SK-N-MC (cell line): ENCODE measurements at regions not wholly inside any gene's neighbourhood (a gene's known extent, or its start where the extent isn't known, plus 50 kb on each side); places are given as distances from the start of the nearest gene placed in this dataset.
A peak's percentile ranks its signal among the peaks of the same experiment; 100 is the strongest.

ENCODE experiments used
- DNase-seq: peaks from one replicate; pipeline ENCODE4 v3.0.0-alpha.2; 2011; ENCODE audit warnings: low read depth, low spot score
- H3K27ac ChIP-seq: fragments of 200-600 bp; sonication (generic); 2 replicates; pipeline ENCODE4 v1.5.1; 2016; ENCODE audit warnings: mixed run types
- H3K36me3 ChIP-seq: fragments of 200-600 bp; sonication (generic); 2 replicates; pipeline ENCODE4 v1.6.1; 2017; ENCODE audit warnings: antibody characterized with exemption, low read length, mixed read lengths; ENCODE audit not compliant: insufficient read depth
- H3K4me3 ChIP-seq: fragments of 200-600 bp; sonication (generic); 2 replicates; pipeline ENCODE4 v1.5.1; 2016
- H3K9ac ChIP-seq: fragments of 200-600 bp; sonication (generic); 2 replicates; pipeline ENCODE4 v1.8.0; 2017; ENCODE audit warnings: mixed run types, mixed read lengths; ENCODE audit not compliant: insufficient read length
- H3K9me3 ChIP-seq: fragments of 200-600 bp; sonication (generic); 2 replicates; pipeline ENCODE4 v1.6.1; 2017; ENCODE audit warnings: low read depth, mild to moderate bottlenecking, antibody characterized with exemption, low read length, moderate library complexity, mixed read lengths
- EZH2 ChIP-seq: fragments of 200-600 bp; sonication (generic); IDR thresholded peaks from one replicate; pipeline ENCODE4 v1.6.1; 2017; ENCODE audit warnings: antibody characterized with exemption
- FOXP2 ChIP-seq: optimal IDR thresholded peaks from 2 replicates; pipeline ENCODE3; 2011; ENCODE audit warnings: mild to moderate bottlenecking, moderate library complexity; ENCODE audit not compliant: insufficient read depth; ENCODE audit errors: extremely low read length, control extremely low read depth
- POLR2AphosphoS5 ChIP-seq: IDR thresholded peaks from 2 replicates; pipeline ENCODE4 v1.6.1; 2012; ENCODE audit warnings: mild to moderate bottlenecking, low read depth, low read length, borderline replicate concordance

GRCh38 chr9:16236311-16236710 is 634.2 kb downstream of the BNC2 start:
- Histone ChIP-seq H3K9ac (no peak overlapping the region), H3K36me3 (no peaks in the 10 kb centered on the region), H3K9me3 (no peaks in the 10 kb centered on the region), H3K4me3 (no peak overlapping the region), H3K27ac (peak overlapping the region; percentile 50)
- TF ChIP-seq POLR2AphosphoS5 = no peak
- no peak for TF ChIP-seq EZH2
- no peak for TF ChIP-seq FOXP2
- DNase-seq = peak; percentile 20

GRCh38 chr9:16236882-16237281 is 633.6 kb downstream of the BNC2 start:
- H3K27ac ChIP-seq = peak overlapping the region; percentile 50
- TF ChIP-seq POLR2AphosphoS5 (no peak), FOXP2 (no peak), EZH2 (no peak)
- no peaks in the 10 kb centered on the region for H3K9me3 ChIP-seq
- H3K9ac ChIP-seq = no peak overlapping the region
- no peak overlapping the region for H3K4me3 ChIP-seq
- H3K36me3 ChIP-seq = no peaks in the 10 kb centered on the region
- DNase-seq = no peak

GRCh38 chr9:16238623-16239138 is 631.8 kb downstream of the BNC2 start:
- DNase-seq = no peak
- H3K9me3 ChIP-seq = no peaks in the 10 kb centered on the region
- no peak for TF ChIP-seq POLR2AphosphoS5
- TF ChIP-seq EZH2 = no peak
- no peak for TF ChIP-seq FOXP2
- H3K27ac ChIP-seq = no peak overlapping the region
- H3K36me3 ChIP-seq = no peaks in the 10 kb centered on the region
- H3K4me3 ChIP-seq = no peak overlapping the region
- H3K9ac ChIP-seq = no peak overlapping the region

GRCh38 chr9:16241231-16241630 is 629.2 kb downstream of the BNC2 start:
- H3K36me3 ChIP-seq = no peaks in the 10 kb centered on the region
- no peak overlapping the region for H3K9ac ChIP-seq
- no peaks in the 10 kb centered on the region for H3K9me3 ChIP-seq
- TF ChIP-seq EZH2 (no peak), FOXP2 (no peak), POLR2AphosphoS5 (no peak)
- no peak for DNase-seq
- no peak overlapping the region for H3K27ac ChIP-seq
- no peak overlapping the region for H3K4me3 ChIP-seq

GRCh38 chr9:16243798-16244197 is 626.7 kb downstream of the BNC2 start:
- H3K27ac ChIP-seq = no peak overlapping the region
- H3K4me3 ChIP-seq = no peak overlapping the region
- TF ChIP-seq EZH2 (no peak), POLR2AphosphoS5 (no peak), FOXP2 (no peak)
- no peaks in the 10 kb centered on the region for H3K36me3 ChIP-seq
- no peak for DNase-seq
- no peaks in the 10 kb centered on the region for H3K9me3 ChIP-seq
- H3K9ac ChIP-seq = no peak overlapping the region

- Histone ChIP-seq H3K4me3 (no peak overlapping the region), H3K36me3 (no peaks in the 10 kb centered on the region), H3K9me3 (no peaks in the 10 kb centered on the region), H3K27ac (no peak overlapping the region), H3K9ac (no peak overlapping the region)
- TF ChIP-seq FOXP2 (no peak), EZH2 (no peak), POLR2AphosphoS5 (no peak)
- no peak for DNase-seq
Observed at GRCh38 chr9:16245756-16246440, 624.6 kb downstream of the BNC2 start.

GRCh38 chr9:16246785-16247184 is 623.7 kb downstream of the BNC2 start:
- no peak for DNase-seq
- no peak overlapping the region for H3K9ac ChIP-seq
- H3K9me3 ChIP-seq = no peaks in the 10 kb centered on the region
- H3K4me3 ChIP-seq = no peak overlapping the region
- H3K27ac ChIP-seq = no peak overlapping the region
- no peaks in the 10 kb centered on the region for H3K36me3 ChIP-seq
- TF ChIP-seq FOXP2 (no peak), POLR2AphosphoS5 (no peak), EZH2 (no peak)

GRCh38 chr9:16247188-16247875 is 623.1 kb downstream of the BNC2 start:
- Histone ChIP-seq H3K4me3 (no peak overlapping the region), H3K9me3 (no peaks in the 10 kb centered on the region), H3K27ac (no peak overlapping the region), H3K9ac (no peak overlapping the region), H3K36me3 (no peaks in the 10 kb centered on the region)
- no peak for DNase-seq
- TF ChIP-seq FOXP2 (no peak), POLR2AphosphoS5 (no peak), EZH2 (no peak)
